Stimulated activated CD4-positive, alpha-beta T cell treated with anti-CD3 and anti-CD28 coated beads, Interleukin-1b, Interleukin-23, amount 100 ng/mL, for 48 hours (primary cell): ENCODE measurements at regions not wholly inside any gene's neighbourhood (a gene's known extent, or its start where the extent isn't known, plus 50 kb on each side); places are given as distances from the start of the nearest gene placed in this dataset.
"Not testable (repeated sequence)": the region's sequence is repeated elsewhere in the genome, so short reads cannot be mapped to it uniquely, and the experiment has no call there.

Experiments used
- DNase-seq: peaks from one replicate; pipeline ENCODE4 v3.0.0-alpha.2; 2020

GRCh38 chr4:164109503-164109902, 615.0 kb downstream of the TMA16 start:
- DNase-seq = no peak

GRCh38 chr4:164115236-164115635, 620.7 kb downstream of the TMA16 start:
- DNase-seq = no peak

GRCh38 chr4:164116286-164116685, 621.8 kb downstream of the TMA16 start:
- DNase-seq = no peak

- no peak for DNase-seq
These were observed 619.5 kb upstream of the SMIM31 start for GRCh38 chr4:164134388-164134787.

- no peak for DNase-seq
These were observed 617.7 kb upstream of the SMIM31 start for GRCh38 chr4:164136180-164136616.

- DNase-seq = no peak
These were observed 615.4 kb upstream of the SMIM31 start for GRCh38 chr4:164138521-164138920.

GRCh38 chr4:164139291-164139690, 614.6 kb upstream of the SMIM31 start:
- DNase-seq = no peak

GRCh38 chr4:164141755-164142375, 612.1 kb upstream of the SMIM31 start:
- not testable (repeated sequence) for DNase-seq

GRCh38 chr4:164154416-164154815, 599.5 kb upstream of the SMIM31 start:
- DNase-seq = no peak

GRCh38 chr4:164169591-164169990, 584.3 kb upstream of the SMIM31 start:
- no peak for DNase-seq

GRCh38 chr4:164177153-164177552, 576.8 kb upstream of the SMIM31 start:
- DNase-seq = no peak

GRCh38 chr4:164177753-164178152, 576.2 kb upstream of the SMIM31 start:
- no peak for DNase-seq

GRCh38 chr4:164188236-164188635, 565.7 kb upstream of the SMIM31 start:
- DNase-seq = no peak

- no peak for DNase-seq
These were observed 561.1 kb upstream of the SMIM31 start for GRCh38 chr4:164192844-164193243.

- DNase-seq = no peak
These were observed 560.3 kb upstream of the SMIM31 start for GRCh38 chr4:164193676-164194075.

GRCh38 chr4:164197556-164197955, 556.4 kb upstream of the SMIM31 start:
- no peak for DNase-seq

- DNase-seq = no peak
These were observed 550.5 kb upstream of the SMIM31 start for GRCh38 chr4:164203476-164203875.

- no peak for DNase-seq
These were observed 549.5 kb upstream of the SMIM31 start for GRCh38 chr4:164204434-164204833.

GRCh38 chr4:164207460-164207859, 546.5 kb upstream of the SMIM31 start:
- DNase-seq = no peak

- no peak for DNase-seq
These were observed 543.6 kb upstream of the SMIM31 start for GRCh38 chr4:164210377-164210776.

GRCh38 chr4:164212134-164212533, 541.8 kb upstream of the SMIM31 start:
- no peak for DNase-seq

GRCh38 chr4:164212714-164213113, 541.2 kb upstream of the SMIM31 start:
- DNase-seq = no peak

- no peak for DNase-seq
These were observed 538.7 kb upstream of the SMIM31 start for GRCh38 chr4:164215113-164215741.

GRCh38 chr4:164221631-164222030, 532.3 kb upstream of the SMIM31 start:
- no peak for DNase-seq

GRCh38 chr4:164224871-164225270, 529.1 kb upstream of the SMIM31 start:
- no peak for DNase-seq
